WTC11 (cell line): ENCODE measurements at regions not wholly inside any gene's neighbourhood (a gene's known extent, or its start where the extent isn't known, plus 50 kb on each side); places are given as distances from the start of the nearest gene placed in this dataset.

Source experiments
- ATF2 ChIP-seq: sonication (generic); formaldehyde crosslinking; IDR thresholded peaks from 2 replicates; pipeline ENCODE4 v1.8.1; 2022; ENCODE audit warnings: low read depth, missing genetic modification reagents, borderline replicate concordance
- CTCF ChIP-seq: fragments of 200-600 bp; IDR thresholded peaks from 2 replicates; pipeline ENCODE4 v1.8.0; 2022; ENCODE audit warnings: antibody characterized with exemption
- FOXP1 ChIP-seq: sonication (generic); formaldehyde crosslinking; IDR thresholded peaks from 2 replicates; pipeline ENCODE4 v1.8.0; 2022; ENCODE audit warnings: missing genetic modification reagents, mild to moderate bottlenecking, moderate library complexity, borderline replicate concordance
- MAX ChIP-seq: sonication (generic); formaldehyde crosslinking; IDR thresholded peaks from 2 replicates; pipeline ENCODE4 v1.8.0; 2022; ENCODE audit warnings: mild to moderate bottlenecking, missing genetic modification reagents
- SP1 ChIP-seq: sonication (generic); formaldehyde crosslinking; conservative IDR thresholded peaks from 2 replicates; pipeline ENCODE4 v1.8.1; 2022; ENCODE audit warnings: missing genetic modification reagents
- TEAD1 ChIP-seq: sonication (generic); formaldehyde crosslinking; IDR thresholded peaks from 2 replicates; pipeline ENCODE4 v1.8.0; 2022; ENCODE audit warnings: mild to moderate bottlenecking, missing genetic modification reagents
- TP53 ChIP-seq: sonication (generic); formaldehyde crosslinking; IDR thresholded peaks from 2 replicates; pipeline ENCODE4 v1.8.1; 2023; ENCODE audit warnings: mild to moderate bottlenecking, missing genetic modification reagents
- ZBTB43 ChIP-seq: sonication (generic); formaldehyde crosslinking; IDR thresholded peaks from 2 replicates; pipeline ENCODE4 v1.8.1; 2023; ENCODE audit warnings: mild to moderate bottlenecking, missing genetic modification reagents
- ZNF121 ChIP-seq: sonication (generic); formaldehyde crosslinking; IDR thresholded peaks from 2 replicates; pipeline ENCODE4 v1.8.0; 2023; ENCODE audit warnings: missing genetic modification reagents
- ZNF219 ChIP-seq: sonication (generic); formaldehyde crosslinking; IDR thresholded peaks from 2 replicates; pipeline ENCODE4 v1.8.0; 2023; ENCODE audit warnings: missing genetic modification reagents, mild to moderate bottlenecking, borderline replicate concordance

- TF ChIP-seq ZNF121 (CRISPR knock-in tag) = no peak
- no peak for TF ChIP-seq CTCF
- no peak for TF ChIP-seq TP53
- TF ChIP-seq TEAD1 (CRISPR knock-in tag) = no peak
- TF ChIP-seq ATF2 (CRISPR knock-in tag) = no peak
- no peak for TF ChIP-seq MAX
- TF ChIP-seq FOXP1 = no peak
- no peak for TF ChIP-seq ZBTB43 (CRISPR knock-in tag)
- no peak for TF ChIP-seq SP1 (CRISPR knock-in tag)
- no peak for TF ChIP-seq ZNF219
Measured at GRCh38 chr18:34321066-34321465, 96.4 kb upstream of the NOL4 start.
